ENCODE measurements at regions not wholly inside any gene's neighbourhood (a gene's known extent, or its start where the extent isn't known, plus 50 kb on each side); places are given as distances from the start of the nearest gene placed in this dataset.
"Not testable (repeated sequence)": the region's sequence is repeated elsewhere in the genome, so short reads cannot be mapped to it uniquely, and the experiment has no call there.

DNA sequence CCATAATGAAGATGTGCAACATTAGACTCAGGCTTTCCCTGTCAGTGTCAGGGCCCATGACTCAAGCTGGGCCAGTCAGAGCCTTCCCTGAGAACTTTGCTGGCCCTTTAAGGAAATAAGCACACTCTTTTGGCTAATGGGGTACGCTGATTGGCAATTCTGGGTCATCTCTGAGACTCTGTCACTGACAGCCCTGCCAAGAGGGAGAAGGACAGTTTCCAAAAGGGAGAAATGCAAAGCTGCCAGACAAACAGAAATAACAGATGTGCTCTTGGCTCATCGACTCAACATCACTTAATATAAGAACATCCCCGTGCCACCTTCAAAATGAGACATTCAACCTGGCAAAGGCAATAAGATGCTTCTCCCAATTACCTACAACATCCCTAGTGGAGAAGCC lies 491.9 kb upstream of the PROK2 start:
- no peak for DNase-seq (ENCODE audit: low spot score)

DNA sequence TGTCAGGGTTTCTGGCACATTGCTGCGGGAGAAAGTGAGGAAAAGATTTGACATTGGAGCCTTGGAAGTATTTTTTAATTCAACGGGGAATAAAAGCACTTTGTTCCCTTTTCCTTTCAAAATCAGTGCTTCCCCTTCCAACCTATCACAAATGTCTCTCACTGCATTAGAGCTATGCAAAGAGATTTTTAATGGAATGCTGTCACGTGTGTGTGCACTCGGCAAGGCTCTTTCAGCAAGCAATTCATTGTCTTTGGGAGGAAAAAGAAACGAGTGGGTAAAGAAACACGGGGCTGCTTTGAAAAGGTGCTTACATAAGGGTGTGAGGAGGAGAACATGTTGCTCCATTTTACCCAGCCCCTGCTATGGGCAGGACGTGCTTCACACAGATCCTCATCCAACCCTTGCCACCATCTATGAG lies 490.4 kb upstream of the PROK2 start:
- no peak for DNase-seq (ENCODE audit: low spot score)

- no peak for DNase-seq (ENCODE audit: low spot score)
These were observed 489.8 kb upstream of the PROK2 start for GRCh38 chr3:72274493-72275330.

DNA sequence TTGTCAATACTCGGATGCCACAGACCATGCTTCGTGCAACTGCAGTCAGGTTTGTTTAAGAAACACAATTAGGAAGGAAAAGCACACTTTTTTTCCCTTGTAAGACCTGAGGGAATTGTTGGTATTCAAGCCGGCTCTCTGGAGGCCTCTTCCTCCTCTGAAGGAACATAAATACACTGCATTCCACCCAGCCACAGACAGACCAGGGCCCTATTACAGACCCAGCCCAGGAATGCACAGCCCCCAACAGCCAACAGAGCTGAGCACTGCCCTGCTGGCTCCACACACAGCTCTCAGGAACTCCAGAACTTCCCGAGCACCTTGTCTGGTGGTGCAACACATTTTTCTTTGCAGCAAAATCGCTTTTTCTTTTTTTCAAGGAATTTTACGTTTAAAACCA lies 488.7 kb upstream of the PROK2 start:
- DNase-seq (ENCODE audit: low spot score) = no peak

GRCh38 chr3:72272356-72272755 lies 487.4 kb upstream of the PROK2 start:
- DNase-seq (ENCODE audit: low spot score) = no peak

GRCh38 chr3:72271923-72272322 lies 487.0 kb upstream of the PROK2 start:
- no peak for DNase-seq (ENCODE audit: low spot score)

- DNase-seq (ENCODE audit: low spot score) = no peak
These were observed 486.3 kb upstream of the PROK2 start for GRCh38 chr3:72271216-72271615.

- no peak for DNase-seq (ENCODE audit: low spot score)
These were observed 485.8 kb upstream of the PROK2 start for GRCh38 chr3:72270730-72271129.

DNA sequence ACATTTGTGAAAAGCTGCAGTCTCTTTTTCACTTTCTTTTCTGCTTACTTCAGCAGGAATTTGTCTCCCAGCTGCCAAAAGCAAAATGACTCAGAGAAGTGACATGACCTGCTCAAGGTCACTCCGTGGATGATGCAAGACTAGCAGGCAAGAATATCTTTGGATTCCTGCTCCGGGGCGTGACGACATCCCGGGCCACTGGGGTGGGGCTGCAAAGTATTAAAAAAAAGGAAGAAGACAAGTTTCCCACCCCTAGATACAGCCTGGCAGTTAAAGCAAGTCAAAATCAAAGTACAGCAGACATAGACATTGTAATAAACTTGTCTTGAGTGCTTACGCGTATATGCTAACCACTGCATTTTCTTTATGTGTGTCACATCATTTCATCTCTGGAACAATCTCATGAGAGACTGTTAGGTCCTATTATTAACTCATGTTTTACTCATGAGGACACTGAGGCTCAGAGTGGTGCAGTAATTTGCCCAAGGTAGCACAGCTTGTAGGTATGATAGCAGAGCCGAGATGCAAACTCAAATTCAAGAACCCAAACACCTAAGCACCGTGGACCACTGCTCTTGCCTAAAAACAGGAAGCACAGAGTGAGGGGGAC lies 485.2 kb upstream of the PROK2 start:
- DNase-seq (ENCODE audit: low spot score) = no peak

GRCh38 chr3:72269475-72269874 lies 484.5 kb upstream of the PROK2 start:
- DNase-seq (ENCODE audit: low spot score) = no peak

DNA sequence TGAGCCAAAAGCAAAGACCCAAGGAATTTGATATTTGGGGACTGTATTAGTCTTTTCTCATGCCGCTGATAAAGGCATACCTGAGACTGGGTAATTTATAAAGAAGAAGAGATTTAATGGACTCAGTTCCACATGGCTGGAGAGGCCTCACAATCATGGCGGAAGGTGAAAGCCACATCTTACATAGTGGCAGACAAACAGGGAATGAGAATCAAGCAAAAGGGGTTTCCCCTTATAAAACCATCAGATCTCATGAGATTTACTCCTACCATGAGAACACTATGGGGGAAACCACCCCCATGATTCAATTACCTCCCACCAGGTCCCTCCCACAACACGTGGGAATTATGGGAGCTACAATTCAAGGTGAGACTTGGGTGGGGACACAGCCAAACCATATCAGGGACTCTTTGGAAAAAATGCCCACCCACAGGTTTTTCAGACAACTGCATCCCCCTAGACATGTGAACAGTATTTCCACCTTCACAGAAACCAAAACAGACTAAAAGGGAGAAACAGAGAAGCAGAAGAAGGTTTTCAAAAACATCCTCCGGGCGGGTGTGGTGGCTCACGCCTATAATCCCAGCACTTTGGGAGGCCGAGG lies 482.1 kb upstream of the PROK2 start:
- not testable (repeated sequence) for DNase-seq (ENCODE audit: low spot score)

DNA sequence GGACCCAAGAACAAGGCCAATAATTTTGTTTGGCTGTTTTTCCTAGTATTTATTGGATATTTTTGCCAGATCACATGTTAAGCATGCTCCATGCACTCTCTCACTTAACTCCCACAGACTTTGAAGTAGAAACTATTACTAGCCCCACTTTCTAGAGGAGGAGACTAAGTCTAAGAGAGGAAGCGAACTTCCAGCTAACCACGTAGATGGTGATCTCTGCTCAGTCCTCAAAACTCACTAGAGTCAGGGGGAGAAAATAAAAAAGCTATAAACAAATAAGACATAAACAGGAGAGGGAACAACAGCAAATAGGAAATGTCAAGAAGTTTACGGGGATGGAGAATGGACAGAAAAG lies 481.0 kb upstream of the PROK2 start:
- no peak for DNase-seq (ENCODE audit: low spot score)

GRCh38 chr3:72265256-72266015 lies 480.5 kb upstream of the PROK2 start:
- DNase-seq (ENCODE audit: low spot score) = no peak

DNA sequence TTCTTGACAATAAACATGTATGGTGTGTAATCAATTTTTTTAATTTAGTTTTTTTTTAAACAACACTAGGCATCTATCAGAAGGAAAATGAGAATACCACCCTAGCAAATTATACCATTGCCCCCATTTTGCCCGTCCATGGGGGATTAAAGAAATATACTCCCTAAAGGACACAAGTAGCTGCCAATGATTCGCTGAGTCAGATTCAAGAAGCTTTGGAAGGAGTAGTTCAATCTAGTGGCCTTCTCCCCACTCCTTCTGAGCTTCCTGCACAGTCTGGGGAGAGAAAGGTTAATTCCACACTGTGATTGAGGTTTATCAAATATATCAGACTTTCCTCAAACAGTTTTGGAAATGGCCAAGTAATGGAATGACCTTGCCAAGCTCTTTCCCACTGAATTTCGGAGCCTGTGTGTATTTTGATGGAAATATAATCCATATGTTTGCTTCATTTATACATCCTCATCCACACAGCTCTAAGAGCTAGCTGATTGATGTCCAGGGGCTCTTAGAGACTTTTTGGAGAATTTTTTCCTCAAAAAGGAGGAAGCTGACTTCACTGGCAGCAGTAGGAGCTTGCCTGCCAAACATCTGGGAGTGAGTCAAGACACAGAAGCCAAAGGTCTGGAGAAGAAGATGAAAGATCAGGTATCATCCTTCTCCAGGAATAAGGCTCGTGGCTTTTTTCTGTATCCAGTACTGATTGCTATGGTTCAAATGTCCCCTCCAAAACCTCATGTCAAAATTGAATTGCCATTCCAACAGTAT lies 478.5 kb upstream of the PROK2 start:
- DNase-seq (ENCODE audit: low spot score) = no peak

- DNase-seq (ENCODE audit: low spot score) = no peak
These were observed 477.8 kb upstream of the PROK2 start for GRCh38 chr3:72262736-72263135.

DNA sequence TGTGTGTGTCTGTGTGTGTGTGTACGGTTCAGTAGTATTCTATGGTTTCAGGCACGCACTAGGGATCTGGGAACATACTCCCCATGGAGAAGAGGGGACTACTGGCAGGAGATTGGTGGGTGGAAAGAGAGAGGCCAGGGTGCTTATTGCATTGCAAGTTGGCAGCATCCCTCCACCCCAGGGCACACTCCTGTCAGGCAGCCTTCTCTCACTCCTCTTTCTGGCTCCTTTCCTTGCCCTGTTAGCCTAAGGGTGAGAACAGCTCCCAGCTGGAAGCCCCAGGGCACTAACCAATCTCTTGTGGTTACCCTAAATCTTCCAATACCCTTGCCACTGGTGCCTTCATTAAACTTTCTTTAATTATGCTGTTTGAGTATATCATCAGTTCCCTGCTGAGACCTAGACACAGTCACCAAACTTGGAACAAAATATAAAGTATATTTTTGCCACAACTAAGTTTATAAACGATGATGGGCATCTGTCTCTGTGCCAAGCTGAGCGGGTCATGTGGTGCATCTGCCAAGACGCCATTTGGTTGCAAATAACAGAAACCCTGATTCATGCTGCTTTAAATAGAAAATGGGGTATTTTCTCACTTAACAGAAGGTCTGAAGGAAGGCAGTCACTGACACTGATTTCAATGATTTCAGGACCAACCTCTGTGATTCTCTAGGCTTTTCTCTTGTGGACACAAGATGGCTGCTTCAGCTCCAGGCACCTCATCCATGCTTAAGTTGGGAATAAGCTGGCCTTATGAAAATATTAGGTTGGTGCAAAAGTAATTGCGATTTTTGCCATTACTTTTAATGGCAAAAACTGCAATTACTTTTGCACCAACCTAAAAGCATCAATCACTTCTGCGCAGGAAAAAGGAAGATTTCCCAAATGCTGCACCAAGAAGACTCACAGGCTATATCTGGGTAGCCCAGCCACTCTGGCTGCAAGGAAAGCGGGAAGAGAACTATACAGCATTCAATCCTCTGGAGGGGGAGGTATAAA lies 476.9 kb upstream of the PROK2 start:
- no peak for DNase-seq (ENCODE audit: low spot score)

DNA sequence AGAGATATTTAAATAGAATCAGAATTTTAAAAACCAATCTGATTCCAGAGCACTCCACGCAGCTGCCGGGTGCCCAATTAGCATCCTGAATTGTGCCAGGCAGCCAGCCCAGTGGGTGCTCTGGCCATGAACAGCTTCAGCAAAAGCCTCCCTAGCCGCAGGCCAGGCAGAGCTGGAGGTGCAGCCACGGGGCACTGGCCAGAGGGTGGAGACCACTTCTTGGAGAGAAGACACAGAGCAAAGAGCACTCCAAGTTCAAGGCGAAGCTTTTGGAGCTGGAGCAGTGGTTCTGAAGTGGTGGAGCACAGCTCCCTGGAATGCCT lies 475.6 kb upstream of the PROK2 start:
- DNase-seq (ENCODE audit: low spot score) = no peak

- no peak for DNase-seq (ENCODE audit: low spot score)
These were observed 475.0 kb upstream of the PROK2 start for GRCh38 chr3:72259755-72260587.

DNA sequence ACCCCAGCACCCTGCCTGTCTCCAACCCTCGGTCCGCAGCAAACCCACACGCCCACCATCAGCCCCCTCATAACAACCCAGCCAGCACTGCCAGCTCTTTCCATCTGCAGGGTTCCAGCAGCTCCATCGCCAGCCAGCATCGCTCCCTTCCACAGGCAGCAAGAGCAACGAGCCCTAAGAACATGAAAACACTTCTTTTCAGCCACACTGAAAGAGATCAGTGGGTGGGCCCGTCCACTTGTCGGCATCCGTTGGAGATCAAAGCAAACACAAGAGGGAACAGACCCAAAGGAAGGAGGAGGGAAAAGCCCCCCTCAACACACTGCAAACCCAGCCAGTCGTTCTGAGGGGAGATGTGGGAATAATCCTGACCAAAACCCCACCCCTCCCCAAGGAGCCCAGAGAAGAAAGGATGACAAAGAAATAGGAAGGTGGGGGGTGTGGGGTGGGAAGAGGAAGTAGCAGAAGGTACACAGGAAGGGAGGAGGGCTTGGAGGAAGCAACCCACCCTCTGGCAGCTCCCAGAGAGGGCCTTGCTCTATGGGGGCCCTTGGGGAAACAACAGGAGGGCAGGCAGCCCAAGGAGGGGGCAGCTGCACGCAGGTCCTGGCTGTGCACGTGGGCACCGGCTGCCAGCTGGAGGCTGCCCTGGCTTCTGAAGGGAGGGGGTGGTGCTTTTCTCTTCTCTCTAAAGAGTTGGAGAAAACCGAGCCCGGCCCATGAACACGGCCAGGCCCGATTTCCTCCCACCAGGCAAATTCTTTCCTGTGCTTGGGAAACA lies 473.6 kb upstream of the PROK2 start:
- no peak for DNase-seq (ENCODE audit: low spot score)

Measured in D341Med (cell line).